IPS DF 6.9 (cell line): ENCODE measurements at regions not wholly inside any gene's neighbourhood (a gene's known extent, or its start where the extent isn't known, plus 50 kb on each side); places are given as distances from the start of the nearest gene placed in this dataset.

ENCODE experiments used
- DNase-seq: peaks from one replicate; pipeline ENCODE4 v3.0.0-alpha.2; 2013; ENCODE audit warnings: low read depth, low spot score
- H3K27ac ChIP-seq: one replicate; pipeline ENCODE4 v1.5.1; 2013; ENCODE audit warnings: low read length, control low read depth
- H3K27me3 ChIP-seq: 2 replicates; pipeline ENCODE4 v1.6.1; 2013; ENCODE audit warnings: mild to moderate bottlenecking, low read length; ENCODE audit not compliant: control insufficient read depth, insufficient read depth
- H3K36me3 ChIP-seq: 2 replicates; pipeline ENCODE4 v1.6.1; 2013; ENCODE audit warnings: low read length; ENCODE audit not compliant: control insufficient read depth, insufficient read depth
- H3K4me1 ChIP-seq: 2 replicates; pipeline ENCODE4 v1.6.1; 2013; ENCODE audit warnings: low read length; ENCODE audit not compliant: control insufficient read depth, insufficient read depth
- H3K4me3 ChIP-seq: 2 replicates; pipeline ENCODE4 v1.5.1; 2013; ENCODE audit warnings: mild to moderate bottlenecking, low read length
- H3K9me3 ChIP-seq: 2 replicates; pipeline ENCODE4 v1.6.1; 2013; ENCODE audit warnings: low read length, inconsistent platforms; ENCODE audit not compliant: control insufficient read depth, insufficient read depth
- WGBS: extraction: QIAGEN DNeasy Blood & Tissue Kit; methylation state at CpG from one replicate; pipeline ENCODE4 v1.1.7; 2013; ENCODE audit warnings: mixed read lengths, missing lambda C conversion rate; ENCODE audit not compliant: insufficient read length, insufficient coverage; 5-methylcytosine and 5-hydroxymethylcytosine counted together

DNA sequence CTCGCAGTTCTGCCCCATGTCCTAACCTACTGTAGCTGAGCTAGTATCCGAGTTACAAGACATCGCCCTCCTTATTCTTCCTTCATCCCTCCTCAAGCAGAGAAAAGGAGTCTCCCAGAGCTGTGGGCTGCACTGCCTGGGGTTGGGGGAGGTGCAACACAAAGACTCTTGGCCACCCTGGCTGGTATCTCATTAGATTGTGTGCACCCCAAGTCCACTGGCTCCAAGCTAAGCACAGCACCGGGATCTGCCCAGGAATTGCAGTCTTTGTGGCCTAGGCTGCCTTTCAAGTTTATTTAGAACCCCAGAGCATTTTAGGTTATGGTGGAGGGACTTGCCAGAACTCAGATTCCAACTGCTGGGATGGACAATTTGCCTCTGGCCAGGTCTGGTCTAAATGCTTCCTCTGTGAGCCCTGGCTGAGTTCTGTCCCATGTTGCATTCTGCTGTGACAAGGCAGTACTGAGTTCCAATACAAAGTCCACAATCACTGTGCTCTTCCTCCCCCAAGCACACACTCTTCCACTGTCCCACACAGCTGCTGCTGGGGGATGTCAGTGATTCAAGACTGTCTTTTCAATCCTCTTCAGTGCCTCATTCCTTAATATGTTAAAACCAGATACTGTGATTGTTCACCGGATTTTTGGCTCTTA lies 169.6 kb upstream of the CLEC14A start:
- no peak for DNase-seq
- Histone ChIP-seq H3K27ac (no peak overlapping the region), H3K4me3 (no peak overlapping the region), H3K4me1 (no peaks in the 10 kb centered on the region), H3K9me3 (no peaks in the 10 kb centered on the region), H3K36me3 (no peaks in the 10 kb centered on the region), H3K27me3 (no peaks in the 10 kb centered on the region)
- WGBS: no CpG with 5 or more reads among the region's 5 CpGs

DNA sequence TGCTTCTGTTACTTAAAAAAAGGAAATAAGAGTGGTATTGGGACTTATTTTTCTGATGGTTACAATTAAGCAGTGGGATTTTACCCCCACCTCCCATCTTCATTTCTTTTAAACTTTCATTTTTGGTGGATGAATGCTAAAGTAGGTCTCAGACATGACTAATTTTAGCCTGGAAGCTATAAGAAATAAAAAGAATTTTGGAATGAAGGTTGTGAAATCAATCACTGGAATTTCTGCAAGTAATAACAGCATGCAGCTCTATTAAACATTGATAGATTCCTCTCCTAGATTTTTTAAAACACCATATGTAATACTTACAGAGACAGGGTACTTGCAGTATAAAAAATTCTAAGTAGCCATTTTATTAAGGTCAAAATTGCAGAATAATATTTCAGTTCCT lies 164.2 kb upstream of the CLEC14A start:
- H3K36me3 ChIP-seq: no peaks in the 10 kb centered on the region
- H3K4me1 ChIP-seq: no peaks in the 10 kb centered on the region
- no peak overlapping the region for H3K27ac ChIP-seq
- H3K4me3 ChIP-seq: no peak overlapping the region
- no peak for DNase-seq
- H3K27me3 ChIP-seq: no peaks in the 10 kb centered on the region
- H3K9me3 ChIP-seq: no peaks in the 10 kb centered on the region

DNA sequence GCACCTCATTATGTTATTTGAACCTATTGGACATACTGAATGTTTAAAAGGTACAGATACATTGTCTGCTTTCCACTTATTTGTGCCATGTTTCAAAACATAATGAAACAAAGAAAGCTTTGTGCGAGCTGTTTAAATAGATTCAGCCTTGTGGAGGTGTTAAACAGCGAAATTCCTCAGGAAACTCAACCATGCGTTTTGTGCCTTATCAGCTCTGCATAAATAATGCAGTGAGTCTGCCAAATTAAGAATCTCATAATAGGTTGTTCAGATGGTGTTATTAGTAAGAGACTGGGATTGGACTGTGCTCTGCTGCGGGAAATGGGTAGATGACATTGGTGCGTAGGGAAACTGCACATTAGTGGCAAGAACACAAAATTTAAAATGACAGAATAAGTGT lies 163.7 kb upstream of the CLEC14A start:
- no peaks in the 10 kb centered on the region for H3K27me3 ChIP-seq
- no CpG with 5 or more reads among the region's 5 CpGs for WGBS
- no peak overlapping the region for H3K4me3 ChIP-seq
- no peaks in the 10 kb centered on the region for H3K9me3 ChIP-seq
- DNase-seq: no peak
- H3K36me3 ChIP-seq: no peaks in the 10 kb centered on the region
- no peaks in the 10 kb centered on the region for H3K4me1 ChIP-seq
- H3K27ac ChIP-seq: no peak overlapping the region

DNA sequence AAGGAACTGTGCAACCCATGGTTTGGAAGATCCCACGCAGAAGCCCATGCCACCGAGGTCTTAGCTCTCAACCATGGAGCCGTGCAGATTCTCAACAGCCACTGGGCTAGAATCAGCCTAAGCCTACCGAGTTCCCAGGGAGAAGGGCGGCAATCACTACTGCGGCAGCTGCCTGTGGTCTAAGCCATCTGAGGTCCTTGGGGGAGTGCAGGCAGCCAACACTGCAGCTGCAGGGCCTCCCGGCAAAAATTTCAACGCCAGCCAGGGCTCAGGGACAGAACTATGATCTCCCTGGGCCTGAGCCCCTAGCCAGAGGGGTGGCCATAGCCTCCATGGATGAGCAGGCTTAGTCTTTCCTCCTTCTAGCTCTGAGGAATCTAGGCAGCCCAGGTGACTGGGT lies 156.8 kb upstream of the CLEC14A start:
- Histone ChIP-seq H3K4me3 (no peak overlapping the region), H3K9me3 (no peaks in the 10 kb centered on the region), H3K4me1 (no peaks in the 10 kb centered on the region), H3K27ac (no peak overlapping the region), H3K27me3 (no peaks in the 10 kb centered on the region), H3K36me3 (no peaks in the 10 kb centered on the region)
- WGBS: no CpG with 5 or more reads among the region's 8 CpGs
- no peak for DNase-seq

DNA sequence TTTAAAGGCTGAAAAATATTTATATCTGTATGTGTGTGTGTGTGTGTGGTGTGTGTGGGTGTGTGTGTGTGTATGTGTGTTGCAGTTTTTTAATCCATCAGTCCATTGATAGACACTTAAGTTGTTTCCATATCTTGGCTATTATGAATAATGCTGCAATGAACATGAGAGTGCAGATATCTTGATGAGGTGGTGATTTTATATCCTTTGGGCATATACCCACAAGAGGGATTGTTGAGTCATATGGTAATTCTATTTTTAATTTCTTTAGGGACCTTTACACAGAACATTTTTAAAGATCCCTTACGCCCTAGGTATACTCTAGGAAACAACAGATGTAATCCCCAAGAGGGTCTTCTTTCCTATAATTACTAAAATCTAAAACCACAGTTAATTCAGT lies 154.5 kb upstream of the CLEC14A start:
- H3K36me3 ChIP-seq: no peaks in the 10 kb centered on the region

DNA sequence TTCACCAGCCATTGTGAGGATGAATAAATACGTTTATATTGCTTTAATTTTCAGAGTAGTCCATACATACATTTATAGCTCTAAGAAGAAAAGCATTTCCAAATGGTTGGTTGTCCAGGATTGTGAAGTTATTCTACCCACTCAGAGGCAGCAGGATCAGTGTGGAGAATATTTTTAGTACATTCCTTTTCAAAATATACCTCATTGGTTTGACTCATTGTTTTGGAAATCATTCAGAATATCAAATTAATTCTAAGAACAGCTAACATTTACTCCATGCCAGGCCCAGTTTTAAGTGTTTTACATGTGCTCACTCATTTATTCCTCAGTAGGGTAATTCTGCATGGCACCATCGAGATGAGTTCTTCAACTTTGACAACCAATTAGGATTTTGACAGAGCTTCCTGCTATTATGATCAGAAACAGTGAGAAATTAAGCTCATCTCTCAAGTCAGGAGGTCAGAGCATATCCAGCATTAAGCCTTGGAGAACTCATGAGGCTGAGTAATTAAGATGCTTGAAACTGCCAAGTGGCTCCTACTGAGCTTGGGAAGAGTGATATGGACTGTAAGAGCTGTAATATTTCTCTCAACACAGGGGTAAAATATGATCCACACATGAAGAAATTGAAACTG lies 153.3 kb upstream of the CLEC14A start:
- Histone ChIP-seq H3K4me1 (no peaks in the 10 kb centered on the region), H3K36me3 (no peaks in the 10 kb centered on the region), H3K4me3 (no peak overlapping the region), H3K9me3 (no peaks in the 10 kb centered on the region), H3K27me3 (no peaks in the 10 kb centered on the region), H3K27ac (no peak overlapping the region)
- DNase-seq: no peak
- no CpG with 5 or more reads among the region's 2 CpGs for WGBS

More for the DNA sequence above, 154.5 kb upstream of the CLEC14A start:
- Histone ChIP-seq H3K4me3 (no peak overlapping the region), H3K27me3 (no peaks in the 10 kb centered on the region), H3K4me1 (no peaks in the 10 kb centered on the region), H3K9me3 (no peaks in the 10 kb centered on the region), H3K27ac (no peak overlapping the region)
- WGBS: no CpG with 5 or more reads among the region's 1 CpG
- DNase-seq: no peak

DNA sequence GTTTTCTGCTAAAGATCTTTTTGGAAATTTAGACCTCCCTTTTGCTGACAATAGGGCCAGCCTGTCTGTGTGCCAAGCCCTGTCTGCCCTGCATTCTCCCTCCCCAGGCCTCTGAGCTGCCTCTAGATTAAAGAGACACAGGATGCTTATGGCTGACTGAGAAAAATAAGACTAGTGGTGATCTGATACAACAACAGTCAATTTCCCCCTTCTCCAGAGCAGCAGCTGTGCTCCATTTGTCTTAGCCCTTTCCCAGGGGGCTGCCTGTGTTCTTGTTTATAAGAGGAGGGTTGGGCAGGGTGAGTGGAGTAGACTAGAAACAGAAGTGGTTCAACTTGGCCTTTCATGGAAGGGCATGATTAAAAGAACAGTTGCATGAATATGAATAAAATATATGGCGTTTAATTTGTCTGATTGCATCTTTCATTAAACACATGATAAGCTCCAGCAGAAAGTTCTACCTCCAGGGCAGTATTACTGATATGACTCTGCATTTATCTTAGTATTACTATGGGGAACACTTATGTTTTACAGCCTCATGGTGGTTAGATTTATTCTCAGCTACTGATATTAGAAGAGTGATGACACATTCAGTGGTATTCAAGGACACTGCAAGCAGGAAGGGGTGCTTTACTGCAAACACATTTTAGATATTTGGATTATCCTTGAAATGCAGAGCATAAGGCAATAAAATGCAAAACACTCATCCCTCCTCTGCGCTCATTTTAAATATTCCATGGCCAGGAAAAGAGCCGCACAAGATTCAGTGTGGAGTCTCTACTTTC lies 150.2 kb upstream of the CLEC14A start:
- H3K36me3 ChIP-seq: no peaks in the 10 kb centered on the region
- no peak overlapping the region for H3K27ac ChIP-seq
- DNase-seq: peak; percentile 18
- no peaks in the 10 kb centered on the region for H3K9me3 ChIP-seq
- no peaks in the 10 kb centered on the region for H3K4me1 ChIP-seq
- H3K27me3 ChIP-seq: no peaks in the 10 kb centered on the region
- no peak overlapping the region for H3K4me3 ChIP-seq
- WGBS: no CpG with 5 or more reads among the region's 3 CpGs

DNA sequence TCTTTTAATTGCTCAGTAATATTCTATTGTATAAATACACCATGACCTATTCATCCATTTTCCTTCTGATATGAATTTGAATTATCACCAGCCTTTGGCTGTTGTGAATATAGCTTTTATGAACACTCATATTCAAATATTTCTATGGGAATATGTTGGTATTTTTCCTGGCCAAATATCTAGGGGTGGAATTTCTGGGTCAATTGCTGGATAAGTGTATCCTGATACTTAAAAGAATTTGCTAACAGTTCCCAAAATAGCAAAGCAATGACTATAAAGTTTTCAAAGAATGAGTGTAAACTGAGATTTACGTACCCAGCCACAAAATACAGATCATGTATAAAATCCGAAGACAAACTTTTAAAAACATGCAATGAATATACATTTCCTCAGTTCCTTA lies 148.7 kb upstream of the CLEC14A start:
- Histone ChIP-seq H3K27me3 (no peaks in the 10 kb centered on the region), H3K4me1 (no peaks in the 10 kb centered on the region), H3K9me3 (no peaks in the 10 kb centered on the region), H3K4me3 (no peak overlapping the region), H3K36me3 (no peaks in the 10 kb centered on the region), H3K27ac (no peak overlapping the region)
- no CpG with 5 or more reads among the region's 2 CpGs for WGBS
- DNase-seq: no peak

DNA sequence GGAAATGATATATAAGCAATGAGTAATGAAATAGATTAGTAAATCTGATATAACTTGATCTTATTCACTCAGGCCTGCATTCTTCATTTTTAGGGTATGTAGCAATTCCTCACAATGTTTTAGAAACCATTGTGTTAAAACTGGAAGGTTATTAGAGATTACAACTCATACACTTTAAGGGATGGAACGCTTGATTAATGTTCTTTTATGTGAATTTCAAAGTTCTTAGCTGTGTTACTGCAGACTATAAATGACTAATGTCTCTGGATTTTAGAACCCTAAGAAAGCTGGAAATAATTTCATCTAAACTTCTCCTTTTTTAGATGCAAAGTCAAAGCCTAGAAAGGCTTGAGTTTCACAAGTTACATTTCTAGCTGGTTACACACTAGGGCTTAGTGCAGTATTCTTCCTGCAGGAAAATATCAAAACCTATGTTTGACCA lies 148.2 kb upstream of the CLEC14A start:
- Histone ChIP-seq H3K36me3 (no peaks in the 10 kb centered on the region), H3K9me3 (no peaks in the 10 kb centered on the region), H3K4me1 (no peaks in the 10 kb centered on the region), H3K27ac (no peak overlapping the region), H3K4me3 (no peak overlapping the region), H3K27me3 (no peaks in the 10 kb centered on the region)
- WGBS: no CpG with 5 or more reads among the region's 1 CpG
- DNase-seq: no peak

DNA sequence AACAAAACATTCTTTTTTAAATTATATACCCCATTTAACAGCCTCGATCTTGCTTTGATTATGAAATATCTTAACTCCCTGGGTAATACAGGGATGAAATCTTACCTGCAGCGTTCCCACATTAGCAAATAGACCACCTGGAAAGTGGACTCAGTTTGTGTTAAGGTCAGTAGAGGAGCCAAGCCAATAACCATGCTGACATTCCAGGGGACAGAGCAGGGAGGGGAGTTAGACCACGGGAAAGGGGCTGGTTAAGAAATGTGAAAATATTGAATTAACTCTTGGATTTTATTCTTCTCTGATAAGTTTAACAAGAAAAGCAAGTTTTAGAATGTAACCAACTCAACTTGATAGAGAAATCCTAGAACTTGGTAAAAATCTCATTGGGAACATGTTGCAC lies 144.9 kb upstream of the CLEC14A start:
- no CpG with 5 or more reads among the region's 3 CpGs for WGBS
- no peak for DNase-seq
- no peaks in the 10 kb centered on the region for H3K36me3 ChIP-seq

More for the DNA sequence above, 144.9 kb upstream of the CLEC14A start:
- Histone ChIP-seq H3K4me1 (no peaks in the 10 kb centered on the region), H3K9me3 (no peaks in the 10 kb centered on the region), H3K4me3 (no peak overlapping the region), H3K27me3 (no peaks in the 10 kb centered on the region), H3K27ac (no peak overlapping the region)
